K562 (cell line): ENCODE measurements at regions not wholly inside any gene's neighbourhood (a gene's known extent, or its start where the extent isn't known, plus 50 kb on each side); places are given as distances from the start of the nearest gene placed in this dataset.

ENCODE experiments used
- ATAC-seq: fragments of 200-7000 bp; cut with Tn5 transposase; 3 replicates; pipeline ENCODE4 v1.9.1; 2020; ENCODE audit warnings: moderate library complexity
- BruUV-seq: library from RNA; stranded (reverse); fragments of 400-500 nt; replicated peaks from 2 replicates; lab custom pipeline; 2021; lab: Mats Ljungman, UMichigan
- CTCF ChIA-PET: fragments of 300-600 bp; formaldehyde crosslinking; extraction: SDS; loops from one replicate; lab custom pipeline; 2021; ENCODE audit warnings: low intra/inter-chr PET ratio; lab: Yijun Ruan, JAX
- POLR2A ChIA-PET: fragments of 300-600, 350-650 bp; sonication (Branson Sonifier 250); formaldehyde crosslinking; extraction: SDS; loops from one replicate; lab custom pipeline; 2021; ENCODE audit warnings: antibody characterized with exemption, inconsistent platforms; lab: Yijun Ruan, JAX
- DNase-seq, 4 experiments: peaks; one replicate each; pipeline versions ENCODE4 v3.0.0 to v3.0.0-alpha.2; 2011 to 2018; ENCODE audit warnings: low spot score in 3 of 4, mixed read lengths in 3 of 4; ENCODE audit errors: extremely low read depth in 1 of 4
- FAIRE-seq: peaks from 2 replicates; lab custom pipeline; 2011; peaks lifted over from hg19 to GRCh38; lab: Jason Lieb, UNC
- H2AFZ ChIP-seq: 2 replicates; pipeline ENCODE4 v1.6.0; 2011; ENCODE audit warnings: low read depth, low read length, control low read depth, inconsistent platforms
- H3K27ac ChIP-seq: fragments of 200-600 bp; 3 replicates; pipeline ENCODE4 v1.8.0; 2011; ENCODE audit warnings: low read depth, mild to moderate bottlenecking, control low read depth, inconsistent platforms, low read length, moderate library complexity, mixed read lengths; ENCODE audit errors: extremely low read depth
- H3K27me3 ChIP-seq, 2 experiments: fragments of 300-600 bp in 1 of 2; 2 replicates in 1 of 2; 3 replicates in 1 of 2; pipeline versions ENCODE4 v1.6.0 to v1.8.0; 2011; ENCODE audit warnings: inconsistent platforms in 2 of 2, low read length in 2 of 2, mild to moderate bottlenecking in 1 of 2, mixed read lengths in 1 of 2, moderate library complexity in 1 of 2; ENCODE audit not compliant: control insufficient read depth in 2 of 2, insufficient read depth in 2 of 2
- H3K36me3 ChIP-seq: fragments of 300-600 bp; 3 replicates; pipeline ENCODE4 v1.8.0; 2011; ENCODE audit warnings: mild to moderate bottlenecking, low read length, inconsistent platforms; ENCODE audit not compliant: control insufficient read depth, insufficient read depth
- H3K4me1 ChIP-seq, 2 experiments: fragments of 200-600 bp in 1 of 2; replicated peaks in 1 of 2; 2 replicates in 1 of 2; 3 replicates in 1 of 2; pipeline versions ENCODE4 v1.5.1 to v1.8.0; 2011; ENCODE audit warnings: inconsistent platforms in 2 of 2, low read length in 2 of 2, mild to moderate bottlenecking in 1 of 2, mixed read lengths in 1 of 2, moderate library complexity in 1 of 2; ENCODE audit not compliant: control insufficient read depth in 2 of 2, insufficient read depth in 2 of 2
- H3K4me2 ChIP-seq: 2 replicates; pipeline ENCODE4 v1.6.1; 2011; ENCODE audit warnings: low read length, control low read depth, inconsistent platforms, mixed read lengths; ENCODE audit not compliant: insufficient read depth
- H3K4me3 ChIP-seq: fragments of 200-600 bp; sonication (generic), shearing (Covaris generic); 2 replicates; pipeline ENCODE4 v1.5.1; 2016; ENCODE audit warnings: control low read depth, inconsistent platforms
- H3K79me2 ChIP-seq: fragments of 200-600 bp; 3 replicates; pipeline ENCODE4 v1.8.0; 2011; ENCODE audit warnings: low read length, inconsistent platforms; ENCODE audit not compliant: control insufficient read depth, insufficient read depth
- H3K9ac ChIP-seq, 2 experiments: 2 replicates each; pipeline versions ENCODE4 v1.6.0 to v1.6.1; 2011; ENCODE audit warnings: low read depth in 2 of 2, low read length in 2 of 2, control low read depth in 1 of 2, inconsistent platforms in 1 of 2, mild to moderate bottlenecking in 1 of 2, mixed read lengths in 1 of 2; ENCODE audit not compliant: insufficient read depth in 1 of 2
- H3K9me1 ChIP-seq: one replicate; pipeline ENCODE4 v1.6.0; 2011; ENCODE audit warnings: inconsistent platforms, mild to moderate bottlenecking, low read length, moderate library complexity; ENCODE audit not compliant: control insufficient read depth, insufficient read depth
- H3K9me3 ChIP-seq: replicated peaks from 2 replicates; pipeline ENCODE4 v1.5.1; 2011; ENCODE audit warnings: low read depth, low read length, inconsistent platforms; ENCODE audit not compliant: control insufficient read depth, insufficient read depth
- H4K20me1 ChIP-seq: replicated peaks from 2 replicates; pipeline ENCODE4 v1.6.1; 2011; ENCODE audit warnings: low read length, inconsistent platforms, mixed read lengths; ENCODE audit not compliant: control insufficient read depth, insufficient read depth
- CBFA2T3 ChIP-seq: fragments of 450-650 bp; IDR thresholded peaks from 2 replicates; pipeline ENCODE4 v1.6.1; 2017
- ESRRA ChIP-seq: fragments of 450-650 bp; IDR thresholded peaks from 2 replicates; pipeline ENCODE4 v1.6.1; 2014; ENCODE audit warnings: low read depth, mild to moderate bottlenecking, moderate library complexity, borderline replicate concordance
- MITF ChIP-seq: IDR thresholded peaks from 2 replicates; pipeline ENCODE4 v1.6.1; 2014; ENCODE audit warnings: antibody characterized with exemption
- PTRF ChIP-seq: fragments of 450-650 bp; IDR thresholded peaks from 2 replicates; pipeline ENCODE4 v1.6.1; 2016; ENCODE audit warnings: mild to moderate bottlenecking, missing genetic modification characterization, missing compliant biosample characterization
- RBM14 ChIP-seq: fragments of 200-400 bp; formaldehyde crosslinking; IDR thresholded peaks from 2 replicates; pipeline ENCODE4 v1.6.1; 2018; ENCODE audit warnings: low read depth, mild to moderate bottlenecking, low read length, moderate library complexity, borderline replicate concordance; ENCODE audit not compliant: insufficient read depth
- RBM17 ChIP-seq: fragments of 200-400 bp; formaldehyde crosslinking; IDR thresholded peaks from 2 replicates; pipeline ENCODE4 v1.6.1; 2017; ENCODE audit warnings: low read depth, mild to moderate bottlenecking, low read length, borderline replicate concordance
- USF1 ChIP-seq: sonication (generic); formaldehyde crosslinking; IDR thresholded peaks from 2 replicates; pipeline ENCODE4 v1.9.0; 2022; ENCODE audit warnings: mild to moderate bottlenecking, missing genetic modification reagents
- ZFP1 ChIP-seq: fragments of 450-650 bp; formaldehyde crosslinking; IDR thresholded peaks from 2 replicates; pipeline ENCODE4 v1.4.0; 2020; ENCODE audit warnings: mild to moderate bottlenecking, mixed read lengths
- WGBS: fragments of 100-300 bp; shearing (Covaris generic); methylation state at CpG from one replicate; pipeline ENCODE4 v1.1.6; 2016; ENCODE audit warnings: low coverage, mixed read lengths; ENCODE audit not compliant: insufficient coverage; ENCODE audit errors: missing lambda C conversion rate; 5-methylcytosine and 5-hydroxymethylcytosine counted together
- in situ Hi-C: fragments of 300-500 bp; cut with MboI; formaldehyde crosslinking; loops from 4 replicates; pipeline ENCODE4 v1.15.0; 2018; ENCODE audit warnings: inconsistent platforms, mixed read lengths
- intact Hi-C: fragments of 100-400 bp; cut with micrococcal nuclease; formaldehyde crosslinking; loops from 2 replicates; pipeline ENCODE4 v1.14.2; 2022

GRCh38 chr14:87679866-87680265 is 313.1 kb downstream of the GALC start:
- ChIA-PET POLR2A (no interaction called here), CTCF (no interaction called here)
- Histone ChIP-seq H3K9me3 (no peaks in the 10 kb centered on the region), H3K4me2 (no peak overlapping the region), H3K9ac (no peak overlapping the region), H3K27me3 (no peaks in the 10 kb centered on the region), H3K9me1 (no peaks in the 10 kb centered on the region), H4K20me1 (no peaks in the 10 kb centered on the region), H3K4me3 (no peak overlapping the region), H3K4me1 (no peaks in the 10 kb centered on the region), H3K36me3 (no peaks in the 10 kb centered on the region), H3K79me2 (no peaks in the 10 kb centered on the region), H2AFZ (no peak overlapping the region), H3K27ac (no peak overlapping the region)
- no peak for TF ChIP-seq ZFP1 (CRISPR knock-in tag)
- TF ChIP-seq PTRF (tag): no peak
- no peak for TF ChIP-seq ESRRA
- TF ChIP-seq USF1 (CRISPR knock-in tag): no peak
- TF ChIP-seq RBM14: no peak
- no peak for TF ChIP-seq MITF
- TF ChIP-seq CBFA2T3: no peak
- no peak for TF ChIP-seq RBM17
- FAIRE-seq (no peak), DNase-seq (no peak), ATAC-seq (no peak)
- WGBS: 0% methylated on average over 3 of the region's 3 CpGs
- intact Hi-C loops (no loop called here), in situ Hi-C loops (no loop called here)
- no TSS peak for BruUV-seq
